Stimulated activated effector memory CD8-positive, alpha-beta T cell treated with anti-CD3 and anti-CD28 coated beads, Interleukin-12 subunit alpha, Interleukin-12 subunit beta, amount 100 ng/mL, for 72 hours (primary cell): ENCODE measurements at regions not wholly inside any gene's neighbourhood (a gene's known extent, or its start where the extent isn't known, plus 50 kb on each side); places are given as distances from the start of the nearest gene placed in this dataset.
A peak's percentile ranks its signal among the peaks of the same experiment; 100 is the strongest.
"Not testable (repeated sequence)": the region's sequence is repeated elsewhere in the genome, so short reads cannot be mapped to it uniquely, and the experiment has no call there.

Experiments used
- ATAC-seq: fragments of 150-1000 bp; cut with Tn5 transposase; 2 replicates; pipeline ENCODE4 v1.10.0; 2021
- DNase-seq, 2 donors: peaks; one replicate each; pipeline ENCODE4 v3.0.0; 2021 to 2022; ENCODE audit warnings: low spot score in 2 of 2
- H3K27ac Mint-ChIP-seq: one replicate; pipeline ENCODE4 v1.8.0; 2022; ENCODE audit warnings: mild to moderate bottlenecking, mixed read lengths
- H3K36me3 Mint-ChIP-seq: one replicate; pipeline ENCODE4 v1.8.0; 2022; ENCODE audit warnings: mild to moderate bottlenecking, mixed read lengths
- H3K4me1 Mint-ChIP-seq: one replicate; pipeline ENCODE4 v1.8.0; 2022; ENCODE audit warnings: mixed read lengths
- H3K4me3 Mint-ChIP-seq: one replicate; pipeline ENCODE4 v1.8.0; 2022; ENCODE audit warnings: mild to moderate bottlenecking, mixed read lengths
- H3K9me3 Mint-ChIP-seq: one replicate; pipeline ENCODE4 v1.8.0; 2022; ENCODE audit warnings: mixed read lengths

GRCh38 chr11:7143908-7144307 lies 55.1 kb downstream of the RBMXL2 start:
- Mint-ChIP-seq H3K4me1 (no peaks in the 10 kb centered on the region), H3K4me3 (no peak overlapping the region), H3K27ac (no peak overlapping the region), H3K36me3 (no peaks in the 10 kb centered on the region), H3K9me3 (no peaks in the 10 kb centered on the region)
- DNase-seq (no peak), ATAC-seq (no peak)

GRCh38 chr11:7150104-7150503 lies 61.3 kb downstream of the RBMXL2 start:
- H3K4me3 Mint-ChIP-seq, H3K27ac Mint-ChIP-seq, DNase-seq, H3K4me1 Mint-ChIP-seq, H3K36me3 Mint-ChIP-seq, ATAC-seq, H3K9me3 Mint-ChIP-seq: not testable (repeated sequence)

GRCh38 chr11:7154881-7155361 lies 66.1 kb downstream of the RBMXL2 start:
- no peaks in the 10 kb centered on the region for H3K9me3 Mint-ChIP-seq
- no peak overlapping the region for H3K4me3 Mint-ChIP-seq
- H3K4me1 Mint-ChIP-seq: no peaks in the 10 kb centered on the region
- DNase-seq (no peak), ATAC-seq (no peak)
- no peak overlapping the region for H3K27ac Mint-ChIP-seq
- no peaks in the 10 kb centered on the region for H3K36me3 Mint-ChIP-seq

GRCh38 chr11:7160814-7161489 lies 72.2 kb downstream of the RBMXL2 start:
- DNase-seq: peak in 1 of 2 donors; percentile 51

GRCh38 chr11:7165911-7166310 lies 77.1 kb downstream of the RBMXL2 start:
- DNase-seq: no peak
- H3K9me3 Mint-ChIP-seq: no peaks in the 10 kb centered on the region

More at GRCh38 chr11:7160814-7161489, 72.2 kb downstream of the RBMXL2 start:
- Mint-ChIP-seq H3K36me3 (no peaks in the 10 kb centered on the region), H3K27ac (no peak overlapping the region), H3K4me3 (no peak overlapping the region), H3K9me3 (no peaks in the 10 kb centered on the region), H3K4me1 (no peaks in the 10 kb centered on the region)
- peak; percentile 91 for ATAC-seq

GRCh38 chr11:7167976-7168740 lies 79.4 kb downstream of the RBMXL2 start:
- Mint-ChIP-seq H3K4me1 (no peaks in the 10 kb centered on the region), H3K27ac (no peak overlapping the region), H3K36me3 (no peaks in the 10 kb centered on the region), H3K9me3 (no peaks in the 10 kb centered on the region), H3K4me3 (no peak overlapping the region)
- ATAC-seq (no peak), DNase-seq (no peak)

More at GRCh38 chr11:7165911-7166310, 77.1 kb downstream of the RBMXL2 start:
- Mint-ChIP-seq H3K36me3 (no peaks in the 10 kb centered on the region), H3K4me1 (no peaks in the 10 kb centered on the region), H3K4me3 (no peak overlapping the region), H3K27ac (no peak overlapping the region)
- ATAC-seq: peak; percentile 23

- Mint-ChIP-seq H3K4me3 (no peak overlapping the region), H3K27ac (no peak overlapping the region), H3K4me1 (no peaks in the 10 kb centered on the region), H3K9me3 (no peaks in the 10 kb centered on the region), H3K36me3 (no peaks in the 10 kb centered on the region)
- DNase-seq: no peak
- no peak for ATAC-seq
Observed at GRCh38 chr11:7168741-7168990, 79.9 kb downstream of the RBMXL2 start.

GRCh38 chr11:7170431-7170830 lies 81.3 kb upstream of the SYT9 start:
- no peaks in the 10 kb centered on the region for H3K9me3 Mint-ChIP-seq
- H3K27ac Mint-ChIP-seq: no peak overlapping the region
- no peak for ATAC-seq
- no peaks in the 10 kb centered on the region for H3K36me3 Mint-ChIP-seq
- no peak for DNase-seq
- no peaks in the 10 kb centered on the region for H3K4me1 Mint-ChIP-seq
- no peak overlapping the region for H3K4me3 Mint-ChIP-seq

- Mint-ChIP-seq H3K4me3 (no peak overlapping the region), H3K27ac (no peak overlapping the region), H3K36me3 (no peaks in the 10 kb centered on the region), H3K9me3 (no peaks in the 10 kb centered on the region), H3K4me1 (no peaks in the 10 kb centered on the region)
- no peak for ATAC-seq
- DNase-seq: no peak
Observed at GRCh38 chr11:7175007-7175406, 76.7 kb upstream of the SYT9 start.

GRCh38 chr11:7186190-7186589 lies 65.5 kb upstream of the SYT9 start:
- DNase-seq: no peak
- peaks cover 5% of the 10 kb centered on the region for H3K9me3 Mint-ChIP-seq
- H3K4me1 Mint-ChIP-seq: no peaks in the 10 kb centered on the region
- no peak overlapping the region for H3K27ac Mint-ChIP-seq
- ATAC-seq: no peak
- no peaks in the 10 kb centered on the region for H3K36me3 Mint-ChIP-seq
- H3K4me3 Mint-ChIP-seq: no peak overlapping the region

GRCh38 chr11:7186676-7187075 lies 65.0 kb upstream of the SYT9 start:
- Mint-ChIP-seq H3K36me3 (no peaks in the 10 kb centered on the region), H3K4me3 (no peak overlapping the region), H3K9me3 (peaks cover 5% of the 10 kb centered on the region), H3K27ac (no peak overlapping the region), H3K4me1 (no peaks in the 10 kb centered on the region)
- ATAC-seq: no peak
- DNase-seq: no peak

- ATAC-seq, H3K27ac Mint-ChIP-seq, H3K9me3 Mint-ChIP-seq, H3K36me3 Mint-ChIP-seq, DNase-seq, H3K4me1 Mint-ChIP-seq, H3K4me3 Mint-ChIP-seq: not testable (repeated sequence)
Observed at GRCh38 chr11:7192785-7193184, 58.9 kb upstream of the SYT9 start.

GRCh38 chr11:7196396-7197146 lies 55.1 kb upstream of the SYT9 start:
- Mint-ChIP-seq H3K9me3 (no peaks in the 10 kb centered on the region), H3K4me1 (no peaks in the 10 kb centered on the region)

GRCh38 chr11:7197469-7197868 lies 54.2 kb upstream of the SYT9 start:
- Mint-ChIP-seq H3K4me3 (no peak overlapping the region), H3K9me3 (no peaks in the 10 kb centered on the region), H3K4me1 (no peaks in the 10 kb centered on the region), H3K36me3 (no peaks in the 10 kb centered on the region), H3K27ac (no peak overlapping the region)
- ATAC-seq (no peak), DNase-seq (no peak)

More at GRCh38 chr11:7196396-7197146, 55.1 kb upstream of the SYT9 start:
- DNase-seq (no peak), ATAC-seq (no peak)
- Mint-ChIP-seq H3K4me3 (no peak overlapping the region), H3K36me3 (no peaks in the 10 kb centered on the region), H3K27ac (no peak overlapping the region)
